HCT116 (cell line): ENCODE measurements at regions not wholly inside any gene's neighbourhood (a gene's known extent, or its start where the extent isn't known, plus 50 kb on each side); places are given as distances from the start of the nearest gene placed in this dataset.

Experiments
- ATAC-seq: fragments of 200-7000 bp; cut with Tn5 transposase; 2 replicates; pipeline ENCODE4 v1.9.1; 2020; ENCODE audit warnings: mild to moderate bottlenecking, moderate library complexity
- BruUV-seq: library from RNA; stranded (reverse); fragments of 400-500 nt; replicated peaks from 2 replicates; lab custom pipeline; 2021; lab: Mats Ljungman, UMichigan
- CTCF ChIA-PET: fragments of 300-600 bp; sonication (Branson Sonifier 250); formaldehyde crosslinking; loops from one replicate; lab custom pipeline; 2021; ENCODE audit warnings: antibody characterized with exemption; lab: Charles Lee
- POLR2A ChIA-PET: fragments of 300-600, 350-600 bp; sonication (Branson Sonifier 250); formaldehyde crosslinking; loops from one replicate; lab custom pipeline; 2021; ENCODE audit warnings: antibody characterized with exemption; lab: Charles Lee
- RAD21 ChIA-PET, 2 experiments: fragments of 300-600 bp; sonication (Branson Sonifier 250); formaldehyde crosslinking; loops; one replicate each; lab custom pipeline; 2023; ENCODE audit warnings: low total read pairs in 2 of 2; ENCODE audit not compliant: uncharacterized antibody in 2 of 2, unreplicated experiment in 2 of 2, low non-redundant PET in 1 of 2; lab: Charles Lee
- DNase-seq: peaks from one replicate; pipeline ENCODE4 v3.0.0-alpha.2; 2010; ENCODE audit warnings: low read depth, low spot score
- H2AFZ ChIP-seq: fragments of 200-600 bp; shearing (Covaris generic), sonication (generic); 2 replicates; pipeline ENCODE4 v1.6.1; 2017; ENCODE audit warnings: low read depth, mixed run types, mixed read lengths, antibody characterized with exemption, low read length; ENCODE audit not compliant: poor library complexity, severe bottlenecking
- H3K27ac ChIP-seq: 2 replicates; pipeline ENCODE4 v1.5.1; 2012; ENCODE audit warnings: low read depth, low read length
- H3K27me3 ChIP-seq: fragments of 200-600 bp; sonication (generic); 2 replicates; pipeline ENCODE4 v1.6.1; 2016; ENCODE audit warnings: mixed run types, low read length, mixed read lengths; ENCODE audit not compliant: insufficient read depth
- H3K36me3 ChIP-seq, 2 experiments: fragments of 200-500 bp in 1 of 2; fragments of 200-600 bp in 1 of 2; sonication (Bioruptor generic) in 1 of 2; sonication (generic) in 1 of 2; 2 replicates each; pipeline versions ENCODE4 v1.5.1 to v1.6.1; 2014 to 2016; ENCODE audit warnings: low read length in 2 of 2, inconsistent platforms in 1 of 2, mixed read lengths in 1 of 2, mixed run types in 1 of 2; ENCODE audit not compliant: insufficient read depth in 2 of 2, control insufficient read depth in 1 of 2
- H3K4me1 ChIP-seq, 2 experiments: fragments of 200-600 bp in 1 of 2; sonication (generic) in 1 of 2; 2 replicates each; pipeline versions ENCODE4 v1.5.1 to v1.6.1; 2012 to 2017; ENCODE audit warnings: low read length in 2 of 2, inconsistent platforms in 1 of 2, mild to moderate bottlenecking in 1 of 2, mixed read lengths in 1 of 2, mixed run types in 1 of 2, moderate library complexity in 1 of 2; ENCODE audit not compliant: insufficient read depth in 2 of 2, control insufficient read depth in 1 of 2
- H3K4me2 ChIP-seq: fragments of 200-600 bp; sonication (generic); 2 replicates; pipeline ENCODE4 v1.6.1; 2017; ENCODE audit warnings: mixed run types, low read length, mixed read lengths
- H3K4me3 ChIP-seq, 2 experiments: fragments of 200-600 bp in 1 of 2; sonication (generic) in 1 of 2; replicated peaks in 1 of 2; 2 replicates each; pipeline ENCODE4 v1.5.1; 2011 to 2016; ENCODE audit warnings: low read length in 2 of 2, control low read depth in 1 of 2, low read depth in 1 of 2, mild to moderate bottlenecking in 1 of 2, mixed read lengths in 1 of 2, mixed run types in 1 of 2
- H3K79me2 ChIP-seq: fragments of 200-600 bp; sonication (generic); 2 replicates; pipeline ENCODE4 v1.6.1; 2017; ENCODE audit warnings: mild to moderate bottlenecking, mixed run types, low read length, moderate library complexity, mixed read lengths; ENCODE audit not compliant: insufficient read depth
- H3K9ac ChIP-seq: fragments of 200-600 bp; sonication (generic); 2 replicates; pipeline ENCODE4 v1.6.1; 2016; ENCODE audit warnings: low read length, mixed read lengths
- H3K9me2 ChIP-seq: fragments of 200-600 bp; sonication (generic), shearing (Covaris generic); 2 replicates; pipeline ENCODE4 v1.6.1; 2017; ENCODE audit warnings: mixed run types, mild to moderate bottlenecking, moderate library complexity; ENCODE audit not compliant: insufficient read depth
- H3K9me3 ChIP-seq, 2 experiments: fragments of 200-500 bp in 1 of 2; fragments of 200-600 bp in 1 of 2; sonication (Bioruptor generic) in 1 of 2; sonication (generic) in 1 of 2; 2 replicates each; pipeline ENCODE4 v1.6.1; 2014 to 2017; ENCODE audit warnings: low read length in 2 of 2, mixed read lengths in 2 of 2, inconsistent platforms in 1 of 2, low read depth in 1 of 2, mild to moderate bottlenecking in 1 of 2, mixed run types in 1 of 2, moderate library complexity in 1 of 2; ENCODE audit not compliant: control insufficient read depth in 1 of 2, insufficient read depth in 1 of 2
- H4K20me1 ChIP-seq: fragments of 200-600 bp; sonication (generic), shearing (Covaris generic); 2 replicates; pipeline ENCODE4 v1.6.1; 2017; ENCODE audit warnings: mixed run types, mild to moderate bottlenecking, moderate library complexity; ENCODE audit not compliant: insufficient read depth
- ATF3 ChIP-seq: IDR thresholded peaks from 2 replicates; pipeline ENCODE4 v1.6.1; 2012
- EGR1 ChIP-seq: IDR thresholded peaks from 2 replicates; pipeline ENCODE4 v1.6.1; 2012; ENCODE audit warnings: low read depth
- ELF1 ChIP-seq: IDR thresholded peaks from 2 replicates; pipeline ENCODE4 v1.6.1; 2012; ENCODE audit warnings: low read depth, borderline replicate concordance
- JUND ChIP-seq: IDR thresholded peaks from 2 replicates; pipeline ENCODE4 v1.6.1; 2012
- POLR2A ChIP-seq: IDR thresholded peaks from 2 replicates; pipeline ENCODE4 v1.7.0; 2011; ENCODE audit warnings: borderline replicate concordance; ENCODE audit not compliant: insufficient read depth, insufficient read length; ENCODE audit errors: extremely low read depth
- POLR2AphosphoS5 ChIP-seq: IDR thresholded peaks from 2 replicates; pipeline ENCODE4 v1.6.1; 2011; ENCODE audit warnings: mild to moderate bottlenecking, low read depth, low read length, moderate library complexity
- SP1 ChIP-seq: IDR thresholded peaks from 2 replicates; pipeline ENCODE4 v1.6.1; 2012; ENCODE audit warnings: low read depth
- ZBTB33 ChIP-seq: IDR thresholded peaks from 2 replicates; pipeline ENCODE4 v1.6.1; 2011; ENCODE audit warnings: mild to moderate bottlenecking, low read length, moderate library complexity; ENCODE audit not compliant: insufficient replicate concordance; ENCODE audit errors: extremely low read depth
- intact Hi-C: fragments of 100-400 bp; cut with micrococcal nuclease; formaldehyde crosslinking; loops from 2 replicates; pipeline ENCODE4 v1.10.0; 2022

DNA sequence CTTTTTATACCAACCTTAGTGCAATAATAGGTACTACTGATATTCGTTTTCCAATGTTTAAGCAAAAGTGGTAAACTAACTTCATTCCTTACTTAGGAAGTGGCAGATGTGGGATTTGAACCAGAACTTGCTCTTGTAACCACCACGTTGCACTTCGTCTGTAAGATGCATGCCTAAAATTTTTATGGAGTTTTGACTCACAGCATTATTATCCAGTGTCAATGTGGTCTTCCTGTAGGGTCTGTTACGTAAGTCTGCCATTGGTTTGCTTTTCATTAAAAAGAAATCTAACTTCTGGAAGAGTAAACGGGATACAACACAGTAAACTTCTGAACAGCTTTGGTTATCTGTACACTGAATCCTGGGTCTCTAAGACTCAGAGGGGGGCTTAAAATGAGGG, 521.0 kb upstream of the WWC1 start:
- intact Hi-C loops = no loop called here
- H3K27me3 ChIP-seq = peaks cover 16% of the 10 kb centered on the region
- H3K4me1 ChIP-seq = no peaks in the 10 kb centered on the region
- H3K79me2 ChIP-seq = no peaks in the 10 kb centered on the region
- POLR2A ChIA-PET = no interaction called here
- DNase-seq = no peak
- CTCF ChIA-PET = no interaction called here
- no peak overlapping the region for H3K27ac ChIP-seq
- RAD21 ChIA-PET = no interaction called here
- H3K4me2 ChIP-seq = no peak overlapping the region
- H3K9ac ChIP-seq = no peak overlapping the region
- no peaks in the 10 kb centered on the region for H3K36me3 ChIP-seq
- H3K9me2 ChIP-seq = 0 out of 2 replicates have a peak, but pooled peaks cover 5% of the 10 kb centered on the region
- H3K4me3 ChIP-seq = no peak overlapping the region
- no peak for TF ChIP-seq EGR1
- no peak for TF ChIP-seq POLR2AphosphoS5
- TF ChIP-seq, all 23 proteins: peak for 0
- Histone ChIP-seq H3K9me3 (no peaks in the 10 kb centered on the region), H2AFZ (no peak overlapping the region), H4K20me1 (no peaks in the 10 kb centered on the region)
- BruUV-seq = no TSS peak
- ATAC-seq = no peak

DNA sequence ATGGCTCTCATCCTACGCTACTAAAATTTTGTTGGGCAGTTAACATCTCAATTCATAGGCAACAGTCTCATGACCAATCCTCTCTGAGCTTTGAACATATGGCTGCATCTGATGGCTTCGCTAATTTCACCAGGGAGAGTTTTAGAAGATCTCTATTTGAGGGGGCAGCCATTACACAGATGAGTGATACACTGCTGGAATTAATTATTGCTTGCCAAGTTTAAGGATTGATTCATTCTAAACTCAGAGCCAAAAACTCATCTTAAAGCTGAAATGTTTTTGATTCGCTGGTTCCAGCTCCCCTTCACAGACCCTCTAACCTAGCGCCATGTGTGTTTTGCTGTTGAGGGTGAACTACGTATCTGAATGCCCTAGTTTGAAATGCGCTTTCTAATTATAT, 519.9 kb upstream of the WWC1 start:
- Histone ChIP-seq H3K36me3 (no peaks in the 10 kb centered on the region), H3K9ac (no peak overlapping the region), H3K4me1 (no peaks in the 10 kb centered on the region), H3K9me3 (no peaks in the 10 kb centered on the region), H3K27me3 (peaks cover 11% of the 10 kb centered on the region; the same call in 1 of the 2 replicates)
- ATAC-seq = no peak
- no TSS peak for BruUV-seq
- TF ChIP-seq POLR2AphosphoS5 (no peak), EGR1 (no peak), ELF1 (no peak), ATF3 (no peak), JUND (no peak), ZBTB33 (no peak), POLR2A (no peak), SP1 (no peak)
- TF ChIP-seq, all 23 proteins: peak for 0
- ChIA-PET POLR2A (no interaction called here), RAD21 (no interaction called here), CTCF (no interaction called here)
- Histone ChIP-seq H4K20me1 (no peaks in the 10 kb centered on the region), H2AFZ (no peak overlapping the region), H3K4me2 (no peak overlapping the region), H3K4me3 (no peak overlapping the region), H3K79me2 (no peaks in the 10 kb centered on the region), H3K9me2 (0 out of 2 replicates have a peak, but pooled peaks cover 5% of the 10 kb centered on the region), H3K27ac (no peak overlapping the region)
- DNase-seq = no peak
- intact Hi-C loops = no loop called here
